Activated CD4-positive, alpha-beta T cell treated with anti-CD3 and anti-CD28 coated beads, Interleukin-2, amount 50 U/mL, for 48 hours (primary cell): ENCODE measurements at regions not wholly inside any gene's neighbourhood (a gene's known extent, or its start where the extent isn't known, plus 50 kb on each side); places are given as distances from the start of the nearest gene placed in this dataset.
"Not testable (repeated sequence)": the region's sequence is repeated elsewhere in the genome, so short reads cannot be mapped to it uniquely, and the experiment has no call there.

Experiments used
- DNase-seq, 2 experiments: peaks; one replicate each; pipeline ENCODE4 v3.0.0-alpha.2; 2020

DNA sequence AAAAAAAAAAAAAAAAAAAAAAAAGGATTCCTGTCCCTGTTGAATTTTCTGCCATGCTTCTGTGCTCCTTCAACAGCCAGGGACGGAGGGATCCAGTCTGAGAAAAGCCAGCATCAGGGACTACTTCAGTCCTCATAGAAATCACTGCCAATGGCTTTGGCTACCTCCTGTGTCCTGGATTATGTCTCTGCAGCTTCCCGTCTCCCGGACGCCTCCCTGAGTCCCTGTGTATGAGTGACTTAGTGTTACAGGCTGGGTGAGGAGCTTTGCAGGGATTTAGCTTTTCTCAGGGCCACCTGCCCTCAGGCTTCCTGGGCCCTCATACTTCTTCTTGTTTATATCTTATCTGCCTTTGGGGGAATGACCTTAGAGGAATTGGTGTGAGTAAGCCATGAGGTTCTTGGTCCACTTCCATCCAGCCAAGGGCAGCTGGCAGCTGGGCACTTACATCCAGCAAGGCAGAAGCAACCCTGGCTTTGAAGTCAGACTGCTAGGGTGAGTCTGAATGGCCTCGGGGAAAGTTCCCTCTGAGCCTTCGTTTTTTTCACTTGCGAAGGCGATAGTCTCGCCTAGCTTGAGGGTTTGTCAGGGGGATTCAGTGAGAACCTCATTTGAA, 83.6 kb upstream of the CRYM start:
- not testable (repeated sequence) for DNase-seq

- not testable (repeated sequence) for DNase-seq
Measured at GRCh38 chr16:21361045-21361444, 83.0 kb upstream of the CRYM start.

- not testable (repeated sequence) for DNase-seq
Measured at GRCh38 chr16:21359513-21359912, 81.4 kb upstream of the CRYM start.

- not testable (repeated sequence) for DNase-seq
Measured at GRCh38 chr16:21358261-21358795, 80.2 kb upstream of the CRYM start.

GRCh38 chr16:21356308-21356707, 78.2 kb upstream of the CRYM start:
- DNase-seq: not testable (repeated sequence)

- not testable (repeated sequence) for DNase-seq
Measured at GRCh38 chr16:21351433-21351832, 73.3 kb upstream of the CRYM start.

DNA sequence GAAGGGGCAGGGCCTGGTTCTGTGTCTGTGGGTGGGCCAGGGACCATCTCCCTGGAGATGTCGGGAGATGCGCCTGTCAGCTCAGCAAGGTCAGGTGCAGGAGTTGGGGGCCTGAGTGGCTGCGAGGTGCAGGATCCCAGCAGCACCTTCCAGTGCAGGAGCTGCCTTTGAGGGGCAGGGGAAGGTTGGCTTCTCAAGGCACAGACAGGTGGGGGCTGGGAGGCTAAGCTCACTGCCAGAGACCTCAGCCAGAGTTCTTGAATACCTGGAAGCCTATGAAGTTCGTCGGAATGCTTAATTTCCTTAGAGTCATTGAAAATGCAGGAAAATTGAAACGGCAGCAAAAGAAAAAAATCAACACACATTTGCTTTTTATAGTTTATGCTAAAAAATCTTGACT, 72.8 kb upstream of the CRYM start:
- DNase-seq: not testable (repeated sequence)

- not testable (repeated sequence) for DNase-seq
Measured at GRCh38 chr16:21349336-21349735, 71.2 kb upstream of the CRYM start.

GRCh38 chr16:21348815-21349214, 70.7 kb upstream of the CRYM start:
- DNase-seq: not testable (repeated sequence)

DNA sequence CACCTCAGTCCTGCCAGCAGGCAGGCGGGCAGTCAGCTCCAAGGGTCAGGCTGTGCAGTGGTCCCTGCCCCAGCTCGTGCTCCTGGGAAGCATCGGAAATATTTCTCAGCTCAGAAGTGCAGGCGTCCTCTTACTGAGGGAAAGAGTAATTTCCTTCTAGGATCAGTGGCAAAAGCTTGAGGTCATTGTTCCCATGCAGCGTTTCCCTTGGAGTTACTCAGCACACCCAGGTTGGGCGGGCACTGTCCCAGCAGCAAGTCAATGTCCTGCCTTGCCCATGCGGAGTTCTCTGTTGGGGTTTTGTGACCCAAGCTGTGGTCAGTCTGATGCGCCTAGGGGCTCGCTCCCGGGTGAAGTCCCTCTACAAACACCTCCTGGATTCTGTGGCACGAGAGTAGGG, 69.4 kb upstream of the CRYM start:
- not testable (repeated sequence) for DNase-seq

DNA sequence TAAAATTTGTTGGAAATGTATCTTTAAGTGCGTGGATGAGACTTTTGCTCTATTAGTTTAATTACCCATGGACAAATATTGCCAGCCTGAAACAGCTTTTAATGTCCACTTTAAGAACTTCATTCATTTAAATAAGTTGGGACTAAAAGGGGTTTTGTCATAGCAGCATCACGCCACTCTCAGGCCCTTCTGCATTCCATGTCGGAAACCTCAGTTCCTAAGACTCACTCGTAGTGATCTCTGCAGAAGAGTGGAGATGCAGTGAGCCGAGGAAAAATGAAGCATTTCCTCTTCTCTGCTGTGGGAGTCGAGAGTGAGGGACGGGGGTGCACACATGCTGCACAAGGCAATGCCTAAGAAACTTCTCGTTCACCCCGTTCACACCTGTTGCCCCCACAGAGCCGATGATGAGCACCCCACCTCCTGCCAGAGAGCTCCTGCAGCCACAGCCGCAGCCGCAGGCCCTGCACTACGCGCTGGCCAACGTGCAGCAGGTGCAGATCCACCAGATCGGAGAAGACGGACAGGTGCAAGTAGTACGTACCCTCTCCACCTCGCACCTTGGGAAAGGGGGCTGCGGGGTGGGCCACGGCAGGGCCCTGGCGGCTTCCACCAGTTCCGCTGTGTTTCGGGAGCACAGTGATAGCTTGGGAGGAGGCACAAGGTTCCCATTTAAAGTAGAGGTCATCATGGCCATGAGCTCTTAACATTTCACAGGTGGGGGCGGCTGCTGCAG, 68.8 kb upstream of the CRYM start:
- DNase-seq: not testable (repeated sequence)

GRCh38 chr16:21344361-21344912, 66.3 kb upstream of the CRYM start:
- DNase-seq: not testable (repeated sequence)

GRCh38 chr16:21341101-21341500, 63.0 kb upstream of the CRYM start:
- DNase-seq: no peak

- no peak for DNase-seq
Measured at GRCh38 chr16:21339941-21340340, 61.9 kb upstream of the CRYM start.

GRCh38 chr16:21339269-21339641, 61.2 kb upstream of the CRYM start:
- DNase-seq: no peak

DNA sequence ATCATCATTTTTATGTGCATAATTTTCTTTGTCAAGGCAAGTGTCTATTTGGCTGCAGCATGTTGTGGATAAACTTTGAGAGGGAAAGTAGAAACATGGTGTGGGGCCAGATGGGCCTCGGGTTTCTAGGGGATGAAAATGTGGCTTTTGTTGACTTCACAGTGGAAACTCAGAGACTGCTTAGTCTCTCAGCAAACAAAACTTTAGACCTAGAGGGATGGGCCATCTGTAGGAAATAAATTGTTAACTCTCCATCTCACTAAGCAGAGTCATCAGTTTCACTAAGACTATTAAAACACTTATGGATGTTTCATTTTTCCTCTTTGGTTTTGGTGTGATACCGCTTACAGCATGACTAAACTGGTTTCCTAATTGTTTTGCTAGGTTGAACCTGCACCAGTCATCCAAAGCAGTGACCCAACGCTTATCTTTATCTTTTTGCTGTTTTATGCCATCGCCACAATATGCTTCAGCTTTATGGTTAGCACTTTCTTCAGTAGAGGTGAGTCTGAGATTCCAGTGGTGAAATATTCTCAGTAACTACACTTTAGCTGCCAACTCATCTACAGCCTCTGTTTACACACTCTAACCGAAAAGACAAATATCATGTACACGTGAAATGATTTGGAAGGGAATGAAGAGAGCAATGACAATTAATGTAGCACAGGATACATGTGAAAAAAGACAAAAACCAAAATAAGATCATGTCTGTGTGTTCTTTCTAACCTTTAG, 60.6 kb upstream of the CRYM start:
- no peak for DNase-seq

GRCh38 chr16:21336231-21336630, 58.1 kb upstream of the CRYM start:
- no peak for DNase-seq

GRCh38 chr16:21334188-21335146, 56.4 kb upstream of the CRYM start:
- DNase-seq: not testable (repeated sequence)

DNA sequence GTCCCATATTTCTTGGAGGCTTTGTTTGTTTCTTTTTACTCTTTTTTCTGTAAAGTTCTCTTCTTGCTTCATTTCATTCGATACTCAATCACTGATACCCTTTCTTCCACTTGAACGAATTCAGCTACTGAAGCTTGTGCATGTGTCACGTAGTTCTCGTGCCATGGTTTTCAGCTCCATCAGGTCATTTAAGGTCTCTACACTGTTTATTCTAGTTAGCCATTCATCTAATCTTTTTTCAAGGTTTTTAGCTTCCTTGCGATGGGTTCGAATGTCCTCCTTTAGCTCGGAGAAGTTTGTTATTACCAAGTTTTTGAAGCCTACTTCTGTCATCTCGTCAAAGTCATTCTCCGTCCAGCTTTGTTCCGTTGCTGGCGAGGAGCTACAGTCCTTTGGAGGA, 55.6 kb upstream of the CRYM start:
- not testable (repeated sequence) for DNase-seq
